Right lobe of liver (tissue), 6 donors: ENCODE measurements at regions not wholly inside any gene's neighbourhood (a gene's known extent, or its start where the extent isn't known, plus 50 kb on each side); places are given as distances from the start of the nearest gene placed in this dataset.

ENCODE experiments used
- ATAC-seq, 4 donors: fragments of 200-7000 bp; cut with Tn5 transposase; one replicate each; pipeline ENCODE4 v1.9.1; 2020; ENCODE audit warnings: mild to moderate bottlenecking in 4 of 4, moderate library complexity in 4 of 4
- DNase-seq, 3 donors: peaks; one replicate each; pipeline ENCODE4 v3.0.0-alpha.2; 2020
- H3K27ac ChIP-seq, 3 donors: fragments of 200-600 bp; one replicate each; pipeline ENCODE4 v1.8.0; 2022
- H3K27me3 ChIP-seq, 2 donors: fragments of 200-600 bp; one replicate each; pipeline ENCODE4 v1.8.0; 2022
- H3K36me3 ChIP-seq, 4 donors: fragments of 200-600 bp; sonication (generic) in 1 of 4; one replicate each; pipeline versions ENCODE4 v1.5.1 to v1.8.0; 2017 to 2022; ENCODE audit warnings: control low read depth in 1 of 4
- H3K4me1 ChIP-seq, 4 donors: fragments of 200-600 bp; sonication (generic) in 1 of 4; one replicate each; pipeline versions ENCODE4 v1.5.1 to v1.8.0; 2017 to 2022; ENCODE audit warnings: control low read depth in 1 of 4
- H3K4me3 ChIP-seq, 3 donors: fragments of 200-600 bp; one replicate each; pipeline ENCODE4 v1.8.0; 2022
- H3K9me3 ChIP-seq, 4 donors: fragments of 200-600 bp; sonication (generic) in 1 of 4; one replicate each; pipeline versions ENCODE4 v1.5.1 to v1.8.0; 2017 to 2022; ENCODE audit warnings: control low read depth in 1 of 4
- POLR2A ChIP-seq: fragments of 450-650 bp; IDR thresholded peaks from one replicate; pipeline ENCODE4 v1.6.1; 2017; ENCODE audit warnings: antibody characterized with exemption, mild to moderate bottlenecking
- WGBS: methylation state at CpG from one replicate; pipeline ENCODE4 v1.1.6; 2018; ENCODE audit warnings: low coverage, low lambda C conversion rate; ENCODE audit not compliant: insufficient coverage; ENCODE audit errors: missing lambda C conversion rate; 5-methylcytosine and 5-hydroxymethylcytosine counted together
- intact Hi-C, 2 donors: fragments of 100-400 bp; cut with DNase I; formaldehyde crosslinking; loops; one replicate each; pipeline versions ENCODE4 v1.11.2 to v1.14.1; 2022
- TF ChIP-seq, protein P1 (sequence below), 4 donors: fragments of 200-600 bp in 3 of 4; fragments of 450-650 bp in 1 of 4; IDR thresholded peaks; one replicate each; pipeline versions ENCODE4 v1.5.1 to v1.8.0; 2016 to 2022; ENCODE audit warnings: antibody characterized with exemption in 4 of 4, mild to moderate bottlenecking in 2 of 4
- donor health status: DM: no; HTN: yes; CAD: no.
- donor health status: DM: no; HTN: no; CAD: no.
- donor health status: DM: no; HTN: no; CAD: no.
- donor health status: DM: no; HTN: yes; CAD: no.
- donor health status: DM: no; HTN: yes; CAD: no.

DNA sequence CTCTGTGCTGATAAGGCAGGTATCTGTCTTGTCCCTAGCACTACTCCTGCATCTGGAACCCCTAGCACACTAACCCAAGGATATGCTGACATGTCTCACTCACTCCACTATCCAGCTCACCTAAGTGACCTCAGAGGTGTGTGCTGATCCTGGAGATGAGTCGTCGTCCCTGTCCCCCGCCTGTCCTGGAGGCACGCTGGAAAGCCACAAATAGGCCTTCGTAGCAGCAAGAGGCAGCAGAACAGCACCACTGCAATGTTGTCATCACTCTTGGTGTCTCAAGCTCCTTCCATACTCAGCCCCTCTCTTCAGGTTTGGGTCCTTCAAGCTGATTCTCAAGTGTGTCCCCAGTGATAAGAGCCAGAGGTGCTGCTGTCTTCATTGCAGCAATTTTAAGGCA lies 73.0 kb upstream of the ITGA6 start:
- no peak for DNase-seq
- TF ChIP-seq POLR2A = no peak
- TF ChIP-seq, protein P1, sequence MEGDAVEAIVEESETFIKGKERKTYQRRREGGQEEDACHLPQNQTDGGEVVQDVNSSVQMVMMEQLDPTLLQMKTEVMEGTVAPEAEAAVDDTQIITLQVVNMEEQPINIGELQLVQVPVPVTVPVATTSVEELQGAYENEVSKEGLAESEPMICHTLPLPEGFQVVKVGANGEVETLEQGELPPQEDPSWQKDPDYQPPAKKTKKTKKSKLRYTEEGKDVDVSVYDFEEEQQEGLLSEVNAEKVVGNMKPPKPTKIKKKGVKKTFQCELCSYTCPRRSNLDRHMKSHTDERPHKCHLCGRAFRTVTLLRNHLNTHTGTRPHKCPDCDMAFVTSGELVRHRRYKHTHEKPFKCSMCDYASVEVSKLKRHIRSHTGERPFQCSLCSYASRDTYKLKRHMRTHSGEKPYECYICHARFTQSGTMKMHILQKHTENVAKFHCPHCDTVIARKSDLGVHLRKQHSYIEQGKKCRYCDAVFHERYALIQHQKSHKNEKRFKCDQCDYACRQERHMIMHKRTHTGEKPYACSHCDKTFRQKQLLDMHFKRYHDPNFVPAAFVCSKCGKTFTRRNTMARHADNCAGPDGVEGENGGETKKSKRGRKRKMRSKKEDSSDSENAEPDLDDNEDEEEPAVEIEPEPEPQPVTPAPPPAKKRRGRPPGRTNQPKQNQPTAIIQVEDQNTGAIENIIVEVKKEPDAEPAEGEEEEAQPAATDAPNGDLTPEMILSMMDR (IDR thresholded peaks at IDR 0.05) = no peak
- Histone ChIP-seq H3K4me3 (no peak overlapping the region), H3K4me1 (peaks cover 0 to 13% (median 6%) of the 10 kb centered on the region in 4 donors), H3K36me3 (no peaks in the 10 kb centered on the region), H3K9me3 (no peaks in the 10 kb centered on the region), H3K27ac (no peak overlapping the region), H3K27me3 (no peaks in the 10 kb centered on the region)
- intact Hi-C loops = no loop called here
- WGBS = 60% methylated on average over 2 of the region's 5 CpGs
- no peak for ATAC-seq

- TF ChIP-seq, protein P1 (IDR thresholded peaks at IDR 0.05) = no peak
- TF ChIP-seq POLR2A = no peak
- no peak for ATAC-seq
- Histone ChIP-seq H3K27ac (no peak overlapping the region), H3K36me3 (no peaks in the 10 kb centered on the region), H3K4me3 (no peak overlapping the region), H3K4me1 (no peaks in the 10 kb centered on the region), H3K9me3 (no peaks in the 10 kb centered on the region), H3K27me3 (no peaks in the 10 kb centered on the region)
- WGBS = 34% methylated on average over 3 of the region's 3 CpGs
- DNase-seq = no peak
- intact Hi-C loops = no loop called here
Observed at GRCh38 chr2:172357442-172357841, 69.9 kb upstream of the ITGA6 start.

- H3K27ac ChIP-seq = no peak overlapping the region
- no peaks in the 10 kb centered on the region for H3K9me3 ChIP-seq
- H3K4me1 ChIP-seq = no peaks in the 10 kb centered on the region
- no peaks in the 10 kb centered on the region for H3K27me3 ChIP-seq
- ATAC-seq (no peak), DNase-seq (no peak)
- H3K36me3 ChIP-seq = no peaks in the 10 kb centered on the region
- H3K4me3 ChIP-seq = no peak overlapping the region
- intact Hi-C loops = no loop called here
- no peak for TF ChIP-seq POLR2A
- TF ChIP-seq, protein P1 (IDR thresholded peaks at IDR 0.05) = no peak
- WGBS = 73% methylated on average over 11 of the region's 12 CpGs
Observed at GRCh38 chr2:172358691-172359556, 68.5 kb upstream of the ITGA6 start.

DNA sequence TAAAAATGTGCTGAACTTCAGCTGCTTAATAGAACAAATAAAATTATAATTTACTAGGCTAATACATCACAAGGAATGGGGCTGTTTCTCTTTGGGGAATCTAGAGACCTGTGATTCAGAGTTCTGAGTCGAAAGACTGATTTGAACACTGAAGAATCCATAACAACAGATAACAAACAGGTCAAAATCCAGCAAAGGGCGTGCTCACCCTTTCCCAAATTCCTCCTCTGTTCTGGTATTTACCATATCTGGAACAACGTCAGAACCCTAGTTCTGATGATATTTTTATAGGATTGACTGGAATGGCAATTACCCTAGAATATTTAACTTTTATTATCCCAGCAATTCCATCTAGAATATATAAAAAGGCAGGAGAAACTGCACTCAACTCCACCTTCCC lies 66.0 kb upstream of the ITGA6 start:
- no peaks in the 10 kb centered on the region for H3K4me1 ChIP-seq
- no peak for DNase-seq
- no peaks in the 10 kb centered on the region for H3K27me3 ChIP-seq
- ATAC-seq = peak in 1 of 4 donors; percentile 46
- TF ChIP-seq, protein P1 (IDR thresholded peaks at IDR 0.05) = no peak
- no peak for TF ChIP-seq POLR2A
- no peaks in the 10 kb centered on the region for H3K9me3 ChIP-seq
- no peak overlapping the region for H3K27ac ChIP-seq
- 48% methylated on average over 3 of the region's 3 CpGs for WGBS
- intact Hi-C loops = no loop called here
- H3K4me3 ChIP-seq = no peak overlapping the region
- H3K36me3 ChIP-seq = no peaks in the 10 kb centered on the region
